WTC11 (cell line): ENCODE measurements at regions not wholly inside any gene's neighbourhood (a gene's known extent, or its start where the extent isn't known, plus 50 kb on each side); places are given as distances from the start of the nearest gene placed in this dataset.

Experiments
- NR2C2 ChIP-seq: sonication (generic); formaldehyde crosslinking; IDR thresholded peaks from 2 replicates; pipeline ENCODE4 v1.8.0; 2022; ENCODE audit warnings: mild to moderate bottlenecking, missing genetic modification reagents
- TEAD4 ChIP-seq: sonication (generic); formaldehyde crosslinking; IDR thresholded peaks from 2 replicates; pipeline ENCODE4 v1.8.0; 2022; ENCODE audit warnings: mild to moderate bottlenecking, missing genetic modification reagents
- ZNF121 ChIP-seq: sonication (generic); formaldehyde crosslinking; IDR thresholded peaks from 2 replicates; pipeline ENCODE4 v1.8.0; 2023; ENCODE audit warnings: missing genetic modification reagents
- ZNF138 ChIP-seq: sonication (generic); formaldehyde crosslinking; conservative IDR thresholded peaks from 2 replicates; pipeline ENCODE4 v1.8.1; 2022; ENCODE audit warnings: mild to moderate bottlenecking, moderate library complexity, missing genetic modification reagents
- ZNF317 ChIP-seq: sonication (generic); formaldehyde crosslinking; IDR thresholded peaks from 2 replicates; pipeline ENCODE4 v1.8.1; 2023; ENCODE audit warnings: low read depth, mild to moderate bottlenecking, moderate library complexity, missing genetic modification reagents, borderline replicate concordance
- TF ChIP-seq, protein P1 (sequence below): fragments of 200-600 bp; IDR thresholded peaks from 2 replicates; pipeline ENCODE4 v1.8.0; 2022; ENCODE audit warnings: antibody characterized with exemption
- TF ChIP-seq, protein P2 (sequence below): sonication (generic); formaldehyde crosslinking; IDR thresholded peaks from 2 replicates; pipeline ENCODE4 v1.8.1; 2023; ENCODE audit warnings: mild to moderate bottlenecking, missing genetic modification reagents, moderate library complexity
- TF ChIP-seq, protein P3 (sequence below): sonication (generic); formaldehyde crosslinking; IDR thresholded peaks from 2 replicates; pipeline ENCODE4 v1.8.1; 2022; ENCODE audit warnings: low read depth, missing genetic modification reagents, borderline replicate concordance
- TF ChIP-seq, protein P4 (sequence below): sonication (generic); formaldehyde crosslinking; IDR thresholded peaks from 2 replicates; pipeline ENCODE4 v1.8.0; 2022; ENCODE audit warnings: mild to moderate bottlenecking, missing genetic modification reagents
- TF ChIP-seq, protein P5 (sequence below): sonication (generic); formaldehyde crosslinking; IDR thresholded peaks from 2 replicates; pipeline ENCODE4 v1.8.0; 2022; ENCODE audit warnings: missing genetic modification reagents
- TF ChIP-seq, protein P6 (sequence below): sonication (generic); formaldehyde crosslinking; IDR thresholded peaks from 2 replicates; pipeline ENCODE4 v1.8.0; 2022; ENCODE audit warnings: mild to moderate bottlenecking, missing genetic modification reagents
- TF ChIP-seq, protein P7 (sequence below): sonication (generic); formaldehyde crosslinking; IDR thresholded peaks from 2 replicates; pipeline ENCODE4 v1.8.1; 2022; ENCODE audit warnings: mild to moderate bottlenecking, moderate library complexity, missing genetic modification reagents
- TF ChIP-seq, protein P8 (sequence below): sonication (generic); formaldehyde crosslinking; IDR thresholded peaks from 2 replicates; pipeline ENCODE4 v1.8.1; 2022; ENCODE audit warnings: low read depth, mild to moderate bottlenecking, moderate library complexity, missing genetic modification reagents, borderline replicate concordance
- TF ChIP-seq, protein P9 (sequence below): sonication (generic); formaldehyde crosslinking; IDR thresholded peaks from 2 replicates; pipeline ENCODE4 v1.8.1; 2023; ENCODE audit warnings: mild to moderate bottlenecking, missing genetic modification reagents, moderate library complexity

DNA sequence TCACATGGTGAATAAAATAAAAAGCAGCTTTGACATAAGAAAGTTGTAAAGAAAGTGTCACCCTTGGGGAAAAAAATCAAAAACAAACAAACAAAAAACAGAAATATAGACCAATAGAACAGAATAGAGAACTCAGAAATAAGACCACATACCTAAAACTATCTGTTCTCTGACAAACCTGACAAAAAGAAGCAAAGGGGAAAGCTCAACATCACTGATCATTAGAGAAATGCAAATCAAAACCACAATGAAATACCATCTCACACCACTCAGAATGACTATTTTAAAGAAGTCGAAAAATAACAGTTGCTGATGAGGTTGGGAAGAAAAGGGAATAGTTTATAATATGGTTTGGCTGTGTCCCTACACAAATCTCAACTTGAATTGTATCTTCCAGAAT, 159.1 kb downstream of the TINAG start:
- TF ChIP-seq, protein P1, sequence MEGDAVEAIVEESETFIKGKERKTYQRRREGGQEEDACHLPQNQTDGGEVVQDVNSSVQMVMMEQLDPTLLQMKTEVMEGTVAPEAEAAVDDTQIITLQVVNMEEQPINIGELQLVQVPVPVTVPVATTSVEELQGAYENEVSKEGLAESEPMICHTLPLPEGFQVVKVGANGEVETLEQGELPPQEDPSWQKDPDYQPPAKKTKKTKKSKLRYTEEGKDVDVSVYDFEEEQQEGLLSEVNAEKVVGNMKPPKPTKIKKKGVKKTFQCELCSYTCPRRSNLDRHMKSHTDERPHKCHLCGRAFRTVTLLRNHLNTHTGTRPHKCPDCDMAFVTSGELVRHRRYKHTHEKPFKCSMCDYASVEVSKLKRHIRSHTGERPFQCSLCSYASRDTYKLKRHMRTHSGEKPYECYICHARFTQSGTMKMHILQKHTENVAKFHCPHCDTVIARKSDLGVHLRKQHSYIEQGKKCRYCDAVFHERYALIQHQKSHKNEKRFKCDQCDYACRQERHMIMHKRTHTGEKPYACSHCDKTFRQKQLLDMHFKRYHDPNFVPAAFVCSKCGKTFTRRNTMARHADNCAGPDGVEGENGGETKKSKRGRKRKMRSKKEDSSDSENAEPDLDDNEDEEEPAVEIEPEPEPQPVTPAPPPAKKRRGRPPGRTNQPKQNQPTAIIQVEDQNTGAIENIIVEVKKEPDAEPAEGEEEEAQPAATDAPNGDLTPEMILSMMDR, result no peak
- TF ChIP-seq, protein P2, sequence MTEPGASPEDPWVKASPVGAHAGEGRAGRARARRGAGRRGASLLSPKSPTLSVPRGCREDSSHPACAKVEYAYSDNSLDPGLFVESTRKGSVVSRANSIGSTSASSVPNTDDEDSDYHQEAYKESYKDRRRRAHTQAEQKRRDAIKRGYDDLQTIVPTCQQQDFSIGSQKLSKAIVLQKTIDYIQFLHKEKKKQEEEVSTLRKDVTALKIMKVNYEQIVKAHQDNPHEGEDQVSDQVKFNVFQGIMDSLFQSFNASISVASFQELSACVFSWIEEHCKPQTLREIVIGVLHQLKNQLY (CRISPR knock-in tag), result no peak
- TF ChIP-seq, protein P3, sequence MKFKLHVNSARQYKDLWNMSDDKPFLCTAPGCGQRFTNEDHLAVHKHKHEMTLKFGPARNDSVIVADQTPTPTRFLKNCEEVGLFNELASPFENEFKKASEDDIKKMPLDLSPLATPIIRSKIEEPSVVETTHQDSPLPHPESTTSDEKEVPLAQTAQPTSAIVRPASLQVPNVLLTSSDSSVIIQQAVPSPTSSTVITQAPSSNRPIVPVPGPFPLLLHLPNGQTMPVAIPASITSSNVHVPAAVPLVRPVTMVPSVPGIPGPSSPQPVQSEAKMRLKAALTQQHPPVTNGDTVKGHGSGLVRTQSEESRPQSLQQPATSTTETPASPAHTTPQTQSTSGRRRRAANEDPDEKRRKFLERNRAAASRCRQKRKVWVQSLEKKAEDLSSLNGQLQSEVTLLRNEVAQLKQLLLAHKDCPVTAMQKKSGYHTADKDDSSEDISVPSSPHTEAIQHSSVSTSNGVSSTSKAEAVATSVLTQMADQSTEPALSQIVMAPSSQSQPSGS (CRISPR knock-in tag), result no peak
- TF ChIP-seq ZNF121 (no peak), ZNF317 (CRISPR knock-in tag) (no peak), NR2C2 (CRISPR knock-in tag) (no peak), ZNF138 (CRISPR knock-in tag) (no peak), TEAD4 (CRISPR knock-in tag) (no peak)
- TF ChIP-seq, protein P4, sequence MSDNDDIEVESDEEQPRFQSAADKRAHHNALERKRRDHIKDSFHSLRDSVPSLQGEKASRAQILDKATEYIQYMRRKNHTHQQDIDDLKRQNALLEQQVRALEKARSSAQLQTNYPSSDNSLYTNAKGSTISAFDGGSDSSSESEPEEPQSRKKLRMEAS, result no peak
- TF ChIP-seq, protein P5, sequence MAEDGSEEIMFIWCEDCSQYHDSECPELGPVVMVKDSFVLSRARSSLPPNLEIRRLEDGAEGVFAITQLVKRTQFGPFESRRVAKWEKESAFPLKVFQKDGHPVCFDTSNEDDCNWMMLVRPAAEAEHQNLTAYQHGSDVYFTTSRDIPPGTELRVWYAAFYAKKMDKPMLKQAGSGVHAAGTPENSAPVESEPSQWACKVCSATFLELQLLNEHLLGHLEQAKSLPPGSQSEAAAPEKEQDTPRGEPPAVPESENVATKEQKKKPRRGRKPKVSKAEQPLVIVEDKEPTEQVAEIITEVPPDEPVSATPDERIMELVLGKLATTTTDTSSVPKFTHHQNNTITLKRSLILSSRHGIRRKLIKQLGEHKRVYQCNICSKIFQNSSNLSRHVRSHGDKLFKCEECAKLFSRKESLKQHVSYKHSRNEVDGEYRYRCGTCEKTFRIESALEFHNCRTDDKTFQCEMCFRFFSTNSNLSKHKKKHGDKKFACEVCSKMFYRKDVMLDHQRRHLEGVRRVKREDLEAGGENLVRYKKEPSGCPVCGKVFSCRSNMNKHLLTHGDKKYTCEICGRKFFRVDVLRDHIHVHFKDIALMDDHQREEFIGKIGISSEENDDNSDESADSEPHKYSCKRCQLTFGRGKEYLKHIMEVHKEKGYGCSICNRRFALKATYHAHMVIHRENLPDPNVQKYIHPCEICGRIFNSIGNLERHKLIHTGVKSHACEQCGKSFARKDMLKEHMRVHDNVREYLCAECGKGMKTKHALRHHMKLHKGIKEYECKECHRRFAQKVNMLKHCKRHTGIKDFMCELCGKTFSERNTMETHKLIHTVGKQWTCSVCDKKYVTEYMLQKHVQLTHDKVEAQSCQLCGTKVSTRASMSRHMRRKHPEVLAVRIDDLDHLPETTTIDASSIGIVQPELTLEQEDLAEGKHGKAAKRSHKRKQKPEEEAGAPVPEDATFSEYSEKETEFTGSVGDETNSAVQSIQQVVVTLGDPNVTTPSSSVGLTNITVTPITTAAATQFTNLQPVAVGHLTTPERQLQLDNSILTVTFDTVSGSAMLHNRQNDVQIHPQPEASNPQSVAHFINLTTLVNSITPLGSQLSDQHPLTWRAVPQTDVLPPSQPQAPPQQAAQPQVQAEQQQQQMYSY, result no peak
- TF ChIP-seq, protein P6, sequence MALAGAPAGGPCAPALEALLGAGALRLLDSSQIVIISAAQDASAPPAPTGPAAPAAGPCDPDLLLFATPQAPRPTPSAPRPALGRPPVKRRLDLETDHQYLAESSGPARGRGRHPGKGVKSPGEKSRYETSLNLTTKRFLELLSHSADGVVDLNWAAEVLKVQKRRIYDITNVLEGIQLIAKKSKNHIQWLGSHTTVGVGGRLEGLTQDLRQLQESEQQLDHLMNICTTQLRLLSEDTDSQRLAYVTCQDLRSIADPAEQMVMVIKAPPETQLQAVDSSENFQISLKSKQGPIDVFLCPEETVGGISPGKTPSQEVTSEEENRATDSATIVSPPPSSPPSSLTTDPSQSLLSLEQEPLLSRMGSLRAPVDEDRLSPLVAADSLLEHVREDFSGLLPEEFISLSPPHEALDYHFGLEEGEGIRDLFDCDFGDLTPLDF (CRISPR knock-in tag), result no peak
- TF ChIP-seq, protein P7, sequence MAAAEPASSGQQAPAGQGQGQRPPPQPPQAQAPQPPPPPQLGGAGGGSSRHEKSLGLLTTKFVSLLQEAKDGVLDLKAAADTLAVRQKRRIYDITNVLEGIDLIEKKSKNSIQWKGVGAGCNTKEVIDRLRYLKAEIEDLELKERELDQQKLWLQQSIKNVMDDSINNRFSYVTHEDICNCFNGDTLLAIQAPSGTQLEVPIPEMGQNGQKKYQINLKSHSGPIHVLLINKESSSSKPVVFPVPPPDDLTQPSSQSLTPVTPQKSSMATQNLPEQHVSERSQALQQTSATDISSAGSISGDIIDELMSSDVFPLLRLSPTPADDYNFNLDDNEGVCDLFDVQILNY (CRISPR knock-in tag), result no peak
- TF ChIP-seq, protein P8, sequence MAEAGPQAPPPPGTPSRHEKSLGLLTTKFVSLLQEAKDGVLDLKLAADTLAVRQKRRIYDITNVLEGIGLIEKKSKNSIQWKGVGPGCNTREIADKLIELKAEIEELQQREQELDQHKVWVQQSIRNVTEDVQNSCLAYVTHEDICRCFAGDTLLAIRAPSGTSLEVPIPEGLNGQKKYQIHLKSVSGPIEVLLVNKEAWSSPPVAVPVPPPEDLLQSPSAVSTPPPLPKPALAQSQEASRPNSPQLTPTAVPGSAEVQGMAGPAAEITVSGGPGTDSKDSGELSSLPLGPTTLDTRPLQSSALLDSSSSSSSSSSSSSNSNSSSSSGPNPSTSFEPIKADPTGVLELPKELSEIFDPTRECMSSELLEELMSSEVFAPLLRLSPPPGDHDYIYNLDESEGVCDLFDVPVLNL (CRISPR knock-in tag), result no peak
- TF ChIP-seq, protein P9, sequence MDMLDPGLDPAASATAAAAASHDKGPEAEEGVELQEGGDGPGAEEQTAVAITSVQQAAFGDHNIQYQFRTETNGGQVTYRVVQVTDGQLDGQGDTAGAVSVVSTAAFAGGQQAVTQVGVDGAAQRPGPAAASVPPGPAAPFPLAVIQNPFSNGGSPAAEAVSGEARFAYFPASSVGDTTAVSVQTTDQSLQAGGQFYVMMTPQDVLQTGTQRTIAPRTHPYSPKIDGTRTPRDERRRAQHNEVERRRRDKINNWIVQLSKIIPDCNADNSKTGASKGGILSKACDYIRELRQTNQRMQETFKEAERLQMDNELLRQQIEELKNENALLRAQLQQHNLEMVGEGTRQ (CRISPR knock-in tag), result no peak
